HG03139 (cell line): ENCODE measurements at regions not wholly inside any gene's neighbourhood (a gene's known extent, or its start where the extent isn't known, plus 50 kb on each side); places are given as distances from the start of the nearest gene placed in this dataset.

Experiments used
- ATAC-seq: cut with Tn5 transposase; IDR thresholded peaks from one replicate; pipeline ENCODE4 v1.9.1; 2021; ENCODE audit not compliant: unreplicated experiment

GRCh38 chrX:88397551-88397950, 349.5 kb upstream of the CPXCR1 start:
- ATAC-seq, result no peak

DNA sequence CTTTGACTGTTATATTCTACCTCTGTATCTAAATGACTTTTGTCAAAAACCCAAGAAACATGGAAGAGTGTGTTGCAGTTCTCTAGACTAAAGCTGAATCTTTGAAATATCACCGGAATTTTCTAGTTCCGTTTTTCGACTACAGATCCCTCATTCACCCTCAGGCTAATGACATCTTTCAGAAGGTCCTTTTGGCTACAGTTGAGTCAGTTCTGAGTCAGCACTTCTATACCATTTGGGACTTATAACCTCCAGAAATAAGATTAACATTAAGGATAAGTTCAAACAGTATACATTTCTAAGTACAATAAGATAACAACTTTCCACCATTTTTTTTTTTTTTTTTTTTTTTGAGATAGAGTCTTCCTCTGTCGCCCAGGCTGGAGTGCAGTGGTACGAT, 331.0 kb upstream of the CPXCR1 start:
- no peak for ATAC-seq

DNA sequence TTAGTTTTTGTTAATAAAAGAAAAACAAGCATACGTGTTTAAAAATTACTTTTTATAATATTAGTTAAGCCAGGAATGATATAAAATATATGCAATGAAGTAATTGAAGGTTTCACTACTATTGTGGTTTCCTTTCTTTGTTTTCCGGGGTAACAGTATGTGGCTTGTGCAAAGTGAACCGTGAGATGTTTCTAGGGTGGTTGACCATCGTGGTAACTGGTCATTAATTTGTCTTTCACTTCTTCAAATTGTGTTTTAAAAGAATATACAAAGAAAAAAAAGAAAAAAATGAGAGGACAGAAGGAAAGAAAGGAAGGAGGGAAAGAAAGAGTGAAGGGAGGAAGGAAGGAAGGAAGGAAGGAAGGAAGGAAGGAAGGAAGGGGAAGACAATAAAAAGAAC, 330.1 kb upstream of the CPXCR1 start:
- no peak for ATAC-seq

- no peak for ATAC-seq
Observed at GRCh38 chrX:88424071-88424470, 323.0 kb upstream of the CPXCR1 start.

- no peak for ATAC-seq
Observed at GRCh38 chrX:88424541-88424940, 322.5 kb upstream of the CPXCR1 start.

DNA sequence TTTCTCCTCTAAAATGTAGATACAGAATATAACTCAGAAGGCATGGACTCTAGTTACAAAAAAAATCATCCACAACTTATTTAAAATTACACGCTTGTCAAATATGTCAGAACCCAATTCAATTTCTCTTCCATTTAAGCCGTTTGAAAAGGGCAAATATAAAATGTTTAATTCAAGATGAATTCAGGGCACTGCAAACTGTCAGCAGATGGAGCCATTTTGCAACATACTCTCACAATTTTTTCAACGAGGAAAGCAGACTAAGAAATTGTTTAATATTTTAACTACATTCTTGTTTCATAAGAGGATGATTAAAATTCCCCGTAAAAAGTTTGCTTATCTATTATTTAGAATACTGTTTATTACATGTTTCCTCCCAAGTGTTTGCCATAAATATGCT, 321.3 kb upstream of the CPXCR1 start:
- no peak for ATAC-seq

DNA sequence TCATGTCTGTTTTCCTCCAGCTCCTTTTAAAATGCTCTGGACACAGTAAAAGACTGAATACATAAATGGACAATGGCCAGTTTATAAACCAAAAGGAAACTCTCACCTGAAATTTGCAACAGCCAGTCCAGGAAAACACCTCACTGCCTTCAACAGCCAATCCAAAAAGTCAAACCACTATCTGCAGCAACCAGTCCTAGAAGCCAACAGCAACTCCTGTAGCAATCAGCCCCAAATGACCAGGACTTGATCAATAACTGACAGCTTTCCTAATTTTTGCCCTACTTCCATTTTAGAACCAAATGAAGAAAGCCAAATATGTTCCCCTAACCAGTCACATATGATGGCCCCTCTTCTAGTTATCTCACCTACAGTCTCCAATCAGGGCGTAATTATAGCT, 309.5 kb upstream of the CPXCR1 start:
- no peak for ATAC-seq

DNA sequence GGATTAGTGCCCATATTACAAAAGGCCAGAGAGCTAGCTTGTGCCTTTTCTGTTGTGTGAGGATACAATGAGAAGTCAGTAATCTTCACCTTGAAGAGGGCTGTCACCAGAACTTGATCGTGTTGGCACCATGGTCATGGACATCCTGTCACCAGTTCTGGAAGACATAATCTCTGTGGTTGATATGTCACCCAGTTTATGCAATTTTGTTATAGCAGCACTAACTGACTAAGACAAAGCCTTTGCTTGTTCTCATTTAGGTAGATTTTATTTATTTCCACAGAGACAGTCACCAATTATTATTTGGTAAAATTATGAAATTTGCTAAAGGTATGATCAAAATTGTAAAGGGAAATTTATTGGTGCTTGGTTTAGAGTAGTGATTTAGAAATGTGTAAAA, 308.8 kb upstream of the CPXCR1 start:
- ATAC-seq, result no peak

GRCh38 chrX:88439935-88440334, 307.1 kb upstream of the CPXCR1 start:
- ATAC-seq, result no peak
